ENCODE measurements at regions not wholly inside any gene's neighbourhood (a gene's known extent, or its start where the extent isn't known, plus 50 kb on each side); places are given as distances from the start of the nearest gene placed in this dataset.

- Histone ChIP-seq H3K9ac (ENCODE audit: low read length) (no peak overlapping the region), H3K4me3 (ENCODE audit: low read length) (no peak overlapping the region), H3K27me3 (ENCODE audit: low read length) (no peaks in the 10 kb centered on the region), H3K4me2 (ENCODE audit: low read length) (no peak overlapping the region), H2AFZ (ENCODE audit: low read length) (no peak overlapping the region), H3K9me2 (replicated peaks; ENCODE audit: low read length) (no peaks in the 10 kb centered on the region), H3F3A (ENCODE audit: low read length, unreplicated experiment) (no peaks in the 10 kb centered on the region), H4K20me1 (ENCODE audit: low read length) (no peaks in the 10 kb centered on the region), H3K4me1 (ENCODE audit: insufficient read depth, low read length) (peaks cover 9% of the 10 kb centered on the region), H3K27ac (ENCODE audit: low read length) (peak overlapping the region; percentile 39; the same call in 1 of the 2 replicates), H3K36me3 (ENCODE audit: low read depth, low read length) (no peaks in the 10 kb centered on the region), H3K79me2 (ENCODE audit: low read length) (no peaks in the 10 kb centered on the region), H3K9me3 (ENCODE audit: low read length) (no peaks in the 10 kb centered on the region)
- ATAC-seq (peak; percentile 29; the same call in 1 of the 2 replicates), DNase-seq (peak; percentile 69)
- TF ChIP-seq CTCF (conservative IDR thresholded peaks at IDR 0.05; ENCODE audit: low read depth, low read length): no peak
- TF ChIP-seq EZH2phosphoT487 (IDR thresholded peaks at IDR 0.05; ENCODE audit: borderline replicate concordance, low read length): no peak
- TF ChIP-seq EZH2 (IDR thresholded peaks at IDR 0.05; ENCODE audit: low read length, unreplicated experiment): no peak
- BruUV-seq (replicated peaks): no TSS peak
- ChIA-PET POLR2A (ENCODE audit: unreplicated experiment) (no interaction called here), CTCF (no interaction called here)
- intact Hi-C loops (cut with micrococcal nuclease): no loop called here
Observed at GRCh38 chr10:18875477-18875876, 173.1 kb upstream of the MALRD1 start.

GRCh38 chr10:18879284-18879683, 169.3 kb upstream of the MALRD1 start:
- intact Hi-C loops (cut with micrococcal nuclease): no loop called here
- no peaks in the 10 kb centered on the region for H4K20me1 ChIP-seq (ENCODE audit: low read length)
- no peak overlapping the region for H2AFZ ChIP-seq (ENCODE audit: low read length)
- peaks cover 9% of the 10 kb centered on the region for H3K4me1 ChIP-seq (ENCODE audit: insufficient read depth, low read length)
- H3F3A ChIP-seq (ENCODE audit: low read length, unreplicated experiment): no peaks in the 10 kb centered on the region
- DNase-seq: no peak
- ChIA-PET POLR2A (ENCODE audit: unreplicated experiment) (no interaction called here), CTCF (no interaction called here)
- H3K79me2 ChIP-seq (ENCODE audit: low read length): no peaks in the 10 kb centered on the region
- no peak for ATAC-seq
- no peaks in the 10 kb centered on the region for H3K36me3 ChIP-seq (ENCODE audit: low read depth, low read length)
- no TSS peak for BruUV-seq (replicated peaks)
- no peaks in the 10 kb centered on the region for H3K9me3 ChIP-seq (ENCODE audit: low read length)
- no peaks in the 10 kb centered on the region for H3K27me3 ChIP-seq (ENCODE audit: low read length)
- no peaks in the 10 kb centered on the region for H3K9me2 ChIP-seq (replicated peaks; ENCODE audit: low read length)
- no peak overlapping the region for H3K4me3 ChIP-seq (ENCODE audit: low read length)
- no peak overlapping the region for H3K4me2 ChIP-seq (ENCODE audit: low read length)
- H3K27ac ChIP-seq (ENCODE audit: low read length): no peak overlapping the region
- TF ChIP-seq EZH2 (IDR thresholded peaks at IDR 0.05; ENCODE audit: low read length, unreplicated experiment) (no peak), EZH2phosphoT487 (IDR thresholded peaks at IDR 0.05; ENCODE audit: borderline replicate concordance, low read length) (no peak), CTCF (conservative IDR thresholded peaks at IDR 0.05; ENCODE audit: low read depth, low read length) (no peak)
- H3K9ac ChIP-seq (ENCODE audit: low read length): no peak overlapping the region

GRCh38 chr10:18880530-18880929, 168.1 kb upstream of the MALRD1 start:
- ChIA-PET CTCF (no interaction called here), POLR2A (ENCODE audit: unreplicated experiment) (no interaction called here)
- no peaks in the 10 kb centered on the region for H4K20me1 ChIP-seq (ENCODE audit: low read length)
- H3K4me1 ChIP-seq (ENCODE audit: insufficient read depth, low read length): peaks cover 4% of the 10 kb centered on the region
- H3K36me3 ChIP-seq (ENCODE audit: low read depth, low read length): no peaks in the 10 kb centered on the region
- no peak overlapping the region for H3K9ac ChIP-seq (ENCODE audit: low read length)
- H3F3A ChIP-seq (ENCODE audit: low read length, unreplicated experiment): no peaks in the 10 kb centered on the region
- intact Hi-C loops (cut with micrococcal nuclease): no loop called here
- ATAC-seq: no peak
- DNase-seq: no peak
- no peak overlapping the region for H3K4me2 ChIP-seq (ENCODE audit: low read length)
- no peaks in the 10 kb centered on the region for H3K27me3 ChIP-seq (ENCODE audit: low read length)
- H3K9me3 ChIP-seq (ENCODE audit: low read length): no peaks in the 10 kb centered on the region
- no peaks in the 10 kb centered on the region for H3K9me2 ChIP-seq (replicated peaks; ENCODE audit: low read length)
- TF ChIP-seq CTCF (conservative IDR thresholded peaks at IDR 0.05; ENCODE audit: low read depth, low read length) (no peak), EZH2 (IDR thresholded peaks at IDR 0.05; ENCODE audit: low read length, unreplicated experiment) (no peak), EZH2phosphoT487 (IDR thresholded peaks at IDR 0.05; ENCODE audit: borderline replicate concordance, low read length) (no peak)
- H2AFZ ChIP-seq (ENCODE audit: low read length): no peak overlapping the region
- H3K4me3 ChIP-seq (ENCODE audit: low read length): no peak overlapping the region
- BruUV-seq (replicated peaks): no TSS peak
- H3K79me2 ChIP-seq (ENCODE audit: low read length): no peaks in the 10 kb centered on the region
- no peak overlapping the region for H3K27ac ChIP-seq (ENCODE audit: low read length)
